ENCODE measurements at regions not wholly inside any gene's neighbourhood (a gene's known extent, or its start where the extent isn't known, plus 50 kb on each side); places are given as distances from the start of the nearest gene placed in this dataset.
A peak's percentile ranks its signal among the peaks of the same experiment; 100 is the strongest.
"Not testable (repeated sequence)": the region's sequence is repeated elsewhere in the genome, so short reads cannot be mapped to it uniquely, and the experiment has no call there.

DNA sequence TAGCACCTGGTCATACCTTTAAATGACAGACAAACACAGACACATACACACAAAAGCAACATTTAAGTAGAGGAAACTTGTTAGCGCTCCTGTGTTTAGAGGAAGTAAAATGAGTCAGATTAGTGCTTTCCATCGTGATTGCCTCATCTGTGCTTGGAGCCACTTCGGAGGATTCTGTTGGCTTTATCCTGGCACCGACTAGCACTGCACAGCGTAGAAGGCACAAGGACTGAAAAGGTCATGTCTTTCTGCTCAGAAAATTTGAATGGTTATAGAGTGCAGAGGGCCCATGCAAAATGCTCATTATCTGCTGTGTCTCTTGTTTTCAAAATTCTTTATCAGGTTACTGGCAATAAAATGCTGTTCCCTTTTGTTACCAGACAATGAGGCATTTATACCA, 863.6 kb upstream of the TPTE start:
- H3K36me3 ChIP-seq; H3K4me3 ChIP-seq; H3K9ac ChIP-seq; H3K27ac ChIP-seq; H3K4me1 ChIP-seq; H3K9me3 ChIP-seq (replicated peaks in 1 of 11); H4K20me1 ChIP-seq; H3K27me3 ChIP-seq: not testable (repeated sequence)
- peak in 4 of 11 experiments; percentile 30 to 51 (median 48); a peak in 3 of 22 replicates for TF ChIP-seq Cebpa-rat (IDR thresholded peaks at IDR 0.05)
- H3K4me2 ChIP-seq: peak overlapping the region in 2 of 11 experiments; percentile 20 to 38; a peak in 4 of 22 replicates

GRCh38 chr21:9659877-9660276, 861.5 kb upstream of the TPTE start:
- H3K27me3 ChIP-seq; H3K4me3 ChIP-seq; H3K27ac ChIP-seq; H3K4me1 ChIP-seq; H3K9me3 ChIP-seq (replicated peaks in 1 of 11); H4K20me1 ChIP-seq; H3K9ac ChIP-seq; H3K36me3 ChIP-seq; H3K4me2 ChIP-seq: not testable (repeated sequence)

DNA sequence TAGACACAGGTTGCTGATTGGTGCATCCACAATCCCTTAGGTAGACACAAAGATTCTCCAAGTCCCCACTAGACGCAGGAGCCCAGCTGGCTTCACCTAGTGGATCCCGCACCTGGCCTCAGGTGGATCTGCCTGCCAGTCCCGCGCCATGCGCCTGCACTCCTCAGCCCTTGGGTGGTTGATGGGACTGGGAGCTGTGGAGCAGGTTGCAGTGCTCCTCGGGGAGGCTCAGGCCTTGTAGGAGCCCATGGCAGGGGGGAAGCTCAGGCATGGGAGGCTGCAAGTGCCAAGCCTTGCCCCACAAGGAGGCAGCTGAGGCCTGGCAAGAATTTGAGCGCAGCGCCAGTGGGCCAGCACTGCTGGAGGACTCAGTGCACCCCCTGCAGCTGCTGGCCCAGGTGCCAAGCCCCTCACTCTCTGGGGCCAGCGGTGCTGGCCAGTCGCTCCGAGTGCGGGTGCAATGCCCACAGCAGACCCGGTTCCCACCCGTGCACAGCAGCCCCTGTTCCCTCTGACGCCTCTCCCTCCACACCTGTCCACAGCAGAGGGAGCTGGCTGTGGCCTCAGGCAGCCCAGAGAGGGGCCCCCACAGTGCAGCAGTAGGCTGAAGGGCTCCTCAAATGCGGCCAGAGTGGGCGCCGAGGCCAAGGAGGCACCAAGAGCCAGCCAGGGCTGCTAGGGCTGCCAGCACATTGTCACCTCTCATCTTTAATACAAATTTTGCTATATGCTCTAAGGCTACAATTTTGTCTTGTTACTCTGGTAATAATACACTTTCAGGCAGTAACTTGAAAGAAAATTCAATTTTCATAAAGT, 857.3 kb upstream of the TPTE start:
- H4K20me1 ChIP-seq; H3K9me3 ChIP-seq (replicated peaks in 1 of 11); H3K4me1 ChIP-seq; H3K9ac ChIP-seq; H3K4me2 ChIP-seq; H3K36me3 ChIP-seq; H3K27ac ChIP-seq; H3K4me3 ChIP-seq; H3K27me3 ChIP-seq: not testable (repeated sequence)

- H3K4me1 ChIP-seq; H3K27me3 ChIP-seq; H4K20me1 ChIP-seq; H3K27ac ChIP-seq; H3K9ac ChIP-seq; H3K9me3 ChIP-seq (replicated peaks in 1 of 11); H3K4me2 ChIP-seq; H3K36me3 ChIP-seq; H3K4me3 ChIP-seq: not testable (repeated sequence)
Observed at GRCh38 chr21:9675811-9676210, 845.6 kb upstream of the TPTE start.

DNA sequence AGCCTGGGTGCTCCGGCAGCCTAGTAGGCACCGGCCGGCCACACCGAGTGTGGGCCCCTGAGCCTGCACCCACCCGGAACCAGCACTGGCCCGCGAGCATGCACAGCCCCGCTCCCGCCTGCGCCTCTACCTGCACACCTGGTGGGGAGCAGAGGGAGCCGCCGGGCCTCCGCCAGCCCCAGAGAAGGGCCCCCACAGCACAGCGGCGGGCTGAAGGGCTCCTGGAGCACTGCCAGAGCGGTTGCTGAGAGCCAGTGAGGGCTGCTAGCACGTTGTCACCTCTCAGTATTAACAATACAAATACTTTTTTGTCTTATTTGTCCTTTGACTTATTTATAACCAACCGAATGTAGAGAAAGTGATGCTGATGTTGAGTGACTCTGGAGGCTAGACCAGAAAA, 842.4 kb upstream of the TPTE start:
- H3K4me3 ChIP-seq; H3K27me3 ChIP-seq; H3K4me1 ChIP-seq; H3K9ac ChIP-seq; H3K27ac ChIP-seq; H3K4me2 ChIP-seq; H4K20me1 ChIP-seq; H3K9me3 ChIP-seq (replicated peaks in 1 of 11); H3K36me3 ChIP-seq: not testable (repeated sequence)

- H3K36me3 ChIP-seq: not testable (repeated sequence)
Observed at GRCh38 chr21:9688945-9689344, 832.4 kb upstream of the TPTE start.

GRCh38 chr21:9690981-9691380, 830.4 kb upstream of the TPTE start:
- H3K4me3 ChIP-seq; H3K4me2 ChIP-seq; H3K36me3 ChIP-seq; H3K9ac ChIP-seq; H3K4me1 ChIP-seq; H3K27ac ChIP-seq; H3K27me3 ChIP-seq; H4K20me1 ChIP-seq; H3K9me3 ChIP-seq (replicated peaks in 1 of 11): not testable (repeated sequence)

More at GRCh38 chr21:9688945-9689344, 832.4 kb upstream of the TPTE start:
- H3K27ac ChIP-seq; H3K4me3 ChIP-seq; H3K4me2 ChIP-seq; H3K9me3 ChIP-seq (replicated peaks in 1 of 11); H4K20me1 ChIP-seq; H3K4me1 ChIP-seq; H3K27me3 ChIP-seq; H3K9ac ChIP-seq: not testable (repeated sequence)

DNA sequence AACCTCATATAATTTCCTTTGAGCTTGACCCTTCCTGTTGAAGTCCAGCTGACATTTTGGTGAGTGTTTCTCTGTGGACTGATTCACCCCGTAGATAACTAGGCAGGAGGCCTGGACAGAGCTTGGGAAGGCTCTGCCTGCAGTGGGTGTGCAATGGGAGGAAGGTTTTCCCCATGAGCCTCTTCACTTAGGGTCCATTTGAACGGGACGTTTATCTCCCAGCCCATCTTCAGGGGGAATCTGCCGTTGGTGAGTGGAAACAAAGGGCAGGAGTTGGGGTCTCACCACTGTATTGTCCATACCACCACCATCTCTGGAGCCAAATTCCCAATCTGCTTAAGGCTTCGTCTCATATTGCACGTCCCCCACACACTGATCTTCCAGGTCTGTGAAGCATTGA, 825.6 kb upstream of the TPTE start:
- not testable (repeated sequence) for H4K20me1 ChIP-seq; H3K9me3 ChIP-seq (replicated peaks in 1 of 11); H3K4me3 ChIP-seq; H3K36me3 ChIP-seq; H3K4me1 ChIP-seq; H3K9ac ChIP-seq; H3K27ac ChIP-seq; H3K4me2 ChIP-seq; H3K27me3 ChIP-seq

DNA sequence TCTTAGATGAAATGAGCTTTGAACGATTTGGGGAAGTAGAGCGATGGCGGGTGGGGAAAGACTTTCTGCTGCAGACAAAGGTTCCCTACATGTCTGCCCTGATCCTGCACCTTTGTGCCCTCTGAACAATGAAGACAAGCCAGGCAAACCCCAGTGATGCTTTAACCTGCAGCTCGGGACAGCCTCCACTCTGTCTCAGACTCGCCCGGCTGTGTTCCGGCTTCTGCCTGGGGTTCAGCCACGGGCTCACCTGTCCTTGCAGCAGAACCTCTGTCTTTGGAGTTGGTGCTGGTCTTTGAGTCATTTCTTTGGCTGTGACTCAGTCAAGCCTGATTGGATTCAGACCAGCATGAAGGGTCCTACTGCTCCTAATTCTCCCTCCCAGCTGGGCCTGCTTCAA, 823.6 kb upstream of the TPTE start:
- not testable (repeated sequence) for H3K36me3 ChIP-seq; H3K4me1 ChIP-seq; H4K20me1 ChIP-seq; H3K27me3 ChIP-seq; H3K4me2 ChIP-seq; H3K9me3 ChIP-seq (replicated peaks in 1 of 11); H3K9ac ChIP-seq; H3K27ac ChIP-seq; H3K4me3 ChIP-seq

- H3K4me3 ChIP-seq; H3K4me1 ChIP-seq; H3K36me3 ChIP-seq; H3K9ac ChIP-seq; H3K4me2 ChIP-seq; H3K9me3 ChIP-seq (replicated peaks in 1 of 11); H4K20me1 ChIP-seq; H3K27me3 ChIP-seq; H3K27ac ChIP-seq: not testable (repeated sequence)
Observed at GRCh38 chr21:9705016-9705415, 816.4 kb upstream of the TPTE start.

DNA sequence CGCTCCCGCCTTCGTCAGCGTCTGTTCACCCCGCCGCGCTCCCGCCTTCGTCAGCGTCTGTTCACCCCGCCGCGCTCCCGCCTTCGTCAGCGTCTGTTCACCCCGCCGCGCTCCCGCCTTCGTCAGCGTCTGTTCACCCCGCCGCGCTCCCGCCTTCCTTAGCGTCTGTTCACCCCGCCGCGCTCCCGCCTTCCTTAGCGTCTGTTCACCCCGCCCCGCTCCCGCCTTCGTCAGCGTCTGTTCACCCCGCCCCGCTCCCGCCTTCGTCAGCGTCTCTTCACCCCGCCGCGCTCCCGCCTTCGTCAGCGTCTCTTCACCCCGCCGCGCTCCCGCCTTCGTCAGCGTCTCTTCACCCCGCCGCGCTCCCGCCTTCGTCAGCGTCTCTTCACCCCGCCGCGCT, 815.9 kb upstream of the TPTE start:
- not testable (repeated sequence) for H3K27me3 ChIP-seq; H3K36me3 ChIP-seq; H4K20me1 ChIP-seq; H3K9me3 ChIP-seq (replicated peaks in 1 of 11); H3K4me3 ChIP-seq; H3K4me1 ChIP-seq; H3K9ac ChIP-seq; H3K4me2 ChIP-seq; H3K27ac ChIP-seq

GRCh38 chr21:9724542-9724941, 796.8 kb upstream of the TPTE start:
- not testable (repeated sequence) for H3K9me3 ChIP-seq (replicated peaks in 1 of 11); H3K4me2 ChIP-seq; H4K20me1 ChIP-seq; H3K9ac ChIP-seq; H3K27ac ChIP-seq; H3K4me3 ChIP-seq; H3K4me1 ChIP-seq; H3K36me3 ChIP-seq; H3K27me3 ChIP-seq

DNA sequence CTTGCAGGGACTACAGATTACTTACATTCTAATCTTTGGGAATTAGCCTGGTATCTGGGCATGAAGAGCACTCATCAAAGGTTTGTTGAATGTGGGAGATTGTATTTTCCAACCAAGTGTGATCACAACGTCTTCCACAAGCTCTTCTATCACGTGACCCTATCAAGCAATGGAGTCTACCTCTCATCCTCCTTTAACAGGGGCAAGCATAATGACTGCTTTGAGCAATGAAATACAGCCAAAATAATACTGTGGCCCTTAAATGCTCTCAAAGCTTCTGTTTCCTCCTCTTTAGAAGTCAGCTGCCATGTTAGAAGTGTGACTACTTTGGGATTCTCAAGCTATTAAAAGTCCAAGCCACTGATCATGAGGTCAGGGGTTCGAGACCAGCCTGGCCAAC, 794.2 kb upstream of the TPTE start:
- not testable (repeated sequence) for H3K4me2 ChIP-seq; H3K36me3 ChIP-seq; H3K9ac ChIP-seq; H3K27me3 ChIP-seq; H3K4me3 ChIP-seq; H4K20me1 ChIP-seq; H3K9me3 ChIP-seq (replicated peaks in 1 of 11); H3K4me1 ChIP-seq; H3K27ac ChIP-seq

DNA sequence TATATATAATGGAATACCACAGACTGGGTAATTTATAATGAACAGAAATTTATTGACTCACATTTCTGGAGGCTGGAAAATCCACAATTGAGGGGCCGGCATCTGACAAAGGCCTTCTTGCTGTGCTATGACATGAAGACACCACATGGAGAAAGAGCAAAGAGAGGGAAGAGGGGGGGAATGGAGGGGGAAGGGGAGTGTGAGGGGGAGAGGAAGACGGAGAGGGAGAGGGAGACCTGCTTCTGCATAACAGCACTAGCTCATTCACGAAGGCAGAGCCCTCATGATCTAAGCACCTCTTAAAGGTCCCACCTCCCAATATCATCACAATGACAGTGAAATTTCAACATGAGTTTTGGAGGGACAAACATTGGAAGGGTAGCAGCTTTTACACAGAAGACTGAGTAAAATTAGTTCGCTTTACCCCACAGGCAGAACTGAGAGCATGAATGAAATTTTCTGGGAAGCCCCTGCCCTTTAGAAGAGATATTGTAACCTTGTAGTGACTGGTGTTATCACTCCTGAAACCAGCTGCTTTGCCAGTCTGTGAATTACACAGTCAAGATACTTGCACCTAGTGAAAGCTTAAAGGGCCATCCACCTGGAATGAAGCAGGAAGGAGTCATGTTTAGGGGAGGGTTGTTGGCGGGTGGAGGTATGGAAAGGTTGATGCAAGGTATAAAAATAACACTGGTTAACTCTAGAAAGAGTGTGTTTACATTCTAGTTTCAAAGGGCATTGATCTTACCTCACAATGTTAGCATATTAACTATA, 793.0 kb upstream of the TPTE start:
- not testable (repeated sequence) for H3K4me3 ChIP-seq; H3K9ac ChIP-seq; H3K4me2 ChIP-seq; H3K4me1 ChIP-seq; H3K9me3 ChIP-seq (replicated peaks in 1 of 11); H3K27ac ChIP-seq; H3K36me3 ChIP-seq; H3K27me3 ChIP-seq; H4K20me1 ChIP-seq
